IMR-90 (cell line): ENCODE measurements at regions not wholly inside any gene's neighbourhood (a gene's known extent, or its start where the extent isn't known, plus 50 kb on each side); places are given as distances from the start of the nearest gene placed in this dataset.

Experiments used
- ATAC-seq: fragments of 200-7000 bp; cut with Tn5 transposase; 2 replicates; pipeline ENCODE4 v1.9.1; 2020; ENCODE audit warnings: low read depth, mild to moderate bottlenecking, moderate library complexity
- BruUV-seq: library from RNA; stranded (reverse); fragments of 400-500 nt; replicated peaks from 2 replicates; lab custom pipeline; 2021; lab: Mats Ljungman, UMichigan
- CTCF ChIA-PET: fragments of 300-600 bp; formaldehyde crosslinking; extraction: SDS; loops from one replicate; lab custom pipeline; 2021; ENCODE audit warnings: antibody characterized with exemption; lab: Yijun Ruan, JAX
- POLR2A ChIA-PET: fragments of 300-600 bp; sonication (Branson Sonifier 250); formaldehyde crosslinking; loops from one replicate; lab custom pipeline; 2022; ENCODE audit warnings: antibody characterized with exemption; ENCODE audit not compliant: unreplicated experiment; lab: Charles Lee
- DNase-seq: peaks from one replicate; pipeline ENCODE4 v3.0.0; 2013
- H2AFZ ChIP-seq: replicated peaks from 2 replicates; pipeline ENCODE3; 2013; ENCODE audit warnings: low read length, mild to moderate bottlenecking; ENCODE audit not compliant: poor library complexity
- H2AK5ac ChIP-seq: 2 replicates; pipeline ENCODE4 v1.6.1; 2013; ENCODE audit warnings: low read depth, low read length, inconsistent platforms
- H2AK9ac ChIP-seq: replicated peaks from 2 replicates; pipeline ENCODE3; 2013; ENCODE audit warnings: mild to moderate bottlenecking, low read depth, low read length, moderate library complexity; ENCODE audit not compliant: poor library complexity
- H2BK120ac ChIP-seq: 2 replicates; pipeline ENCODE4 v1.6.1; 2013; ENCODE audit warnings: low read depth, low read length, inconsistent platforms
- H2BK15ac ChIP-seq: 3 replicates; pipeline ENCODE4 v1.6.1; 2013; ENCODE audit warnings: low read depth, low read length, inconsistent platforms
- H2BK20ac ChIP-seq: 2 replicates; pipeline ENCODE4 v1.6.1; 2013; ENCODE audit warnings: low read depth, mild to moderate bottlenecking, inconsistent platforms, low read length, moderate library complexity
- H2BK5ac ChIP-seq: 2 replicates; pipeline ENCODE4 v1.6.1; 2013; ENCODE audit warnings: mild to moderate bottlenecking, low read depth, low read length, inconsistent platforms; ENCODE audit not compliant: poor library complexity, severe bottlenecking
- H3K14ac ChIP-seq: replicated peaks from 2 replicates; pipeline ENCODE4 v1.6.1; 2013; ENCODE audit warnings: low read depth, low read length, inconsistent platforms
- H3K18ac ChIP-seq: 2 replicates; pipeline ENCODE4 v1.6.1; 2013; ENCODE audit warnings: low read depth, low read length, control low read depth
- H3K23ac ChIP-seq: 2 replicates; pipeline ENCODE4 v1.6.1; 2013; ENCODE audit warnings: low read depth, low read length, inconsistent platforms
- H3K27ac ChIP-seq: 2 replicates; pipeline ENCODE4 v1.5.1; 2013; ENCODE audit warnings: mild to moderate bottlenecking, control low read depth, low read length; ENCODE audit not compliant: insufficient read depth
- H3K27me3 ChIP-seq: 2 replicates; pipeline ENCODE4 v1.6.1; 2013; ENCODE audit warnings: low read length; ENCODE audit not compliant: control insufficient read depth, insufficient read depth
- H3K36me3 ChIP-seq: 2 replicates; pipeline ENCODE4 v1.6.1; 2013; ENCODE audit warnings: low read length, mixed read lengths; ENCODE audit not compliant: control insufficient read depth, insufficient read depth
- H3K4ac ChIP-seq: 2 replicates; pipeline ENCODE4 v1.6.1; 2013; ENCODE audit warnings: low read depth, low read length, inconsistent platforms
- H3K4me1 ChIP-seq: 2 replicates; pipeline ENCODE4 v1.6.1; 2013; ENCODE audit warnings: low read length, mixed read lengths; ENCODE audit not compliant: control insufficient read depth, insufficient read depth
- H3K4me2 ChIP-seq: 2 replicates; pipeline ENCODE4 v1.6.1; 2013; ENCODE audit warnings: low read depth, mild to moderate bottlenecking, control low read depth, low read length, moderate library complexity
- H3K4me3 ChIP-seq: 2 replicates; pipeline ENCODE4 v1.5.1; 2013; ENCODE audit warnings: low read depth, mild to moderate bottlenecking, control low read depth, low read length, moderate library complexity; ENCODE audit not compliant: insufficient read depth
- H3K56ac ChIP-seq: 2 replicates; pipeline ENCODE4 v1.6.1; 2013; ENCODE audit warnings: low read length, inconsistent platforms; ENCODE audit not compliant: insufficient read depth; ENCODE audit errors: extremely low read depth
- H3K79me1 ChIP-seq, 2 experiments: 2 replicates each; pipeline ENCODE4 v1.6.1; 2013; ENCODE audit warnings: low read length in 2 of 2, inconsistent platforms in 1 of 2, low read depth in 1 of 2
- H3K9ac ChIP-seq: 2 replicates; pipeline ENCODE4 v1.6.1; 2013; ENCODE audit warnings: low read depth, low read length, control low read depth
- H3K9me1 ChIP-seq: 2 replicates; pipeline ENCODE4 v1.6.1; 2013; ENCODE audit warnings: low read length, inconsistent platforms; ENCODE audit not compliant: insufficient read depth
- H3K9me3 ChIP-seq: 2 replicates; pipeline ENCODE4 v1.6.1; 2013; ENCODE audit warnings: low read length; ENCODE audit not compliant: control insufficient read depth, insufficient read depth
- H4K20me1 ChIP-seq: 2 replicates; pipeline ENCODE4 v1.6.1; 2013; ENCODE audit warnings: low read length, inconsistent platforms; ENCODE audit not compliant: insufficient read depth
- H4K5ac ChIP-seq: 2 replicates; pipeline ENCODE4 v1.6.1; 2013; ENCODE audit warnings: mild to moderate bottlenecking, low read depth, low read length, control low read depth
- H4K8ac ChIP-seq, 2 experiments: 2 replicates each; pipeline ENCODE4 v1.6.1; 2013; ENCODE audit warnings: low read depth in 2 of 2, low read length in 2 of 2, control low read depth in 1 of 2, inconsistent platforms in 1 of 2
- H4K91ac ChIP-seq: 2 replicates; pipeline ENCODE4 v1.6.1; 2013; ENCODE audit warnings: low read depth, low read length, inconsistent platforms; ENCODE audit not compliant: insufficient read depth
- CEBPB ChIP-seq: IDR thresholded peaks from 2 replicates; pipeline ENCODE4 v1.6.1; 2012; ENCODE audit warnings: low read depth, low read length, improper control_type of control experiment
- FOS ChIP-seq: fragments of 150-350 bp; IDR thresholded peaks from 2 replicates; pipeline ENCODE4 v1.6.1; 2016; ENCODE audit warnings: low read depth, low read length
- MXI1 ChIP-seq: IDR thresholded peaks from 2 replicates; pipeline ENCODE4 v1.6.1; 2012; ENCODE audit warnings: low read depth, mild to moderate bottlenecking, low read length, moderate library complexity, borderline replicate concordance
- NFE2L2 ChIP-seq: fragments of 150-350 bp; IDR thresholded peaks from 2 replicates; pipeline ENCODE4 v1.6.1; 2016; ENCODE audit warnings: low read depth, mild to moderate bottlenecking, low read length
- POLR2A ChIP-seq: IDR thresholded peaks from 2 replicates; pipeline ENCODE4 v1.6.1; 2012; ENCODE audit warnings: mild to moderate bottlenecking, low read depth, low read length
- RAD21 ChIP-seq: IDR thresholded peaks from 2 replicates; pipeline ENCODE4 v1.6.1; 2012; ENCODE audit warnings: low read length, improper control_type of control experiment
- RFX5 ChIP-seq: IDR thresholded peaks from 2 replicates; pipeline ENCODE4 v1.8.0; 2012; ENCODE audit warnings: low read depth, mild to moderate bottlenecking, low read length, moderate library complexity
- SMC3 ChIP-seq: fragments of 150-350 bp; IDR thresholded peaks from 2 replicates; pipeline ENCODE4 v1.6.1; 2016; ENCODE audit warnings: low read depth, mild to moderate bottlenecking, antibody characterized with exemption, low read length, moderate library complexity
- USF2 ChIP-seq: fragments of 150-350 bp; IDR thresholded peaks from 2 replicates; pipeline ENCODE4 v1.6.1; 2017; ENCODE audit warnings: mild to moderate bottlenecking, antibody characterized with exemption, low read length, low read depth
- WGBS, 2 experiments: methylation state at CpG; one replicate each; pipeline versions ENCODE4 v1.1.5 to v1.1.7; 2013; ENCODE audit warnings: missing lambda C conversion rate in 2 of 2; ENCODE audit not compliant: insufficient read length in 1 of 2; ENCODE audit errors: extremely low coverage in 2 of 2; 5-methylcytosine and 5-hydroxymethylcytosine counted together
- dilution Hi-C: fragments of 300-500 bp; cut with HindIII; formaldehyde crosslinking; loops from one replicate; pipeline ENCODE4 v1.14.3; 2018; ENCODE audit warnings: low sequenced_read_pairs; ENCODE audit not compliant: unreplicated experiment
- in situ Hi-C: fragments of 300-500 bp; cut with MboI; formaldehyde crosslinking; loops from 3 replicates; pipeline ENCODE4 v1.14.3; 2019; ENCODE audit warnings: low sequenced_read_pairs, inconsistent platforms, mixed read lengths
- intact Hi-C: fragments of 100-400 bp; cut with micrococcal nuclease; formaldehyde crosslinking; loops from 2 replicates; pipeline ENCODE4 v1.10.0; 2022

- POLR2A ChIA-PET: no interaction called here
- no CpG with 5 or more reads among the region's 2 CpGs for WGBS, 2 experiments
Observed at GRCh38 chr5:167813389-167813788, 478.1 kb upstream of the WWC1 start.

More at GRCh38 chr5:167813389-167813788, 478.1 kb upstream of the WWC1 start:
- Histone ChIP-seq H3K79me1 (no peaks in the 10 kb centered on the region), H3K9ac (no peak overlapping the region), H4K5ac (no peak overlapping the region), H3K4me1 (no peaks in the 10 kb centered on the region; the same call in 1 of the 2 replicates), H2BK15ac (no peak overlapping the region), H3K23ac (no peak overlapping the region), H4K91ac (no peak overlapping the region), H3K36me3 (no peaks in the 10 kb centered on the region), H3K56ac (no peak overlapping the region), H2AK5ac (no peak overlapping the region), H2BK5ac (no peak overlapping the region), H3K4me2 (no peak overlapping the region), H2AFZ (no peak overlapping the region), H3K9me3 (no peaks in the 10 kb centered on the region), H3K4me3 (no peak overlapping the region), H3K18ac (no peak overlapping the region), H2BK120ac (no peak overlapping the region), H3K27ac (no peak overlapping the region), H4K8ac (no peak overlapping the region), H4K20me1 (no peaks in the 10 kb centered on the region), H3K9me1 (no peaks in the 10 kb centered on the region), H2AK9ac (no peak overlapping the region), H3K4ac (no peak overlapping the region), H2BK20ac (no peak overlapping the region), H3K27me3 (peaks cover 15% of the 10 kb centered on the region; the same call in 1 of the 2 replicates), H3K14ac (no peak overlapping the region)
- DNase-seq (no peak), ATAC-seq (no peak)
- CTCF ChIA-PET: interaction anchor here (0.9 kb wide), 1 partner anchor 8 kb away, joined by 3 read pairs; no protein-coding TSS in a partner anchor
- BruUV-seq: no TSS peak
- in situ Hi-C loops: no loop called here
- dilution Hi-C loops: no loop called here
- no peak for TF ChIP-seq USF2
- no peak for TF ChIP-seq SMC3
- no peak for TF ChIP-seq CEBPB
- no peak for TF ChIP-seq FOS
- no peak for TF ChIP-seq RFX5
- no peak for TF ChIP-seq RAD21
- no peak for TF ChIP-seq POLR2A
- TF ChIP-seq NFE2L2: no peak
- no peak for TF ChIP-seq MXI1
- intact Hi-C loops: no loop called here
